MM.1S (cell line): ENCODE measurements at regions not wholly inside any gene's neighbourhood (a gene's known extent, or its start where the extent isn't known, plus 50 kb on each side); places are given as distances from the start of the nearest gene placed in this dataset.
"Not testable (repeated sequence)": the region's sequence is repeated elsewhere in the genome, so short reads cannot be mapped to it uniquely, and the experiment has no call there.

ENCODE experiments used
- DNase-seq: peaks from one replicate; pipeline ENCODE4 v3.0.0-alpha.2; 2015
- H2AFZ ChIP-seq: fragments of 300-600 bp; sonication (generic); 2 replicates; pipeline ENCODE4 v1.6.0; 2016; ENCODE audit warnings: antibody characterized with exemption, low read length
- H3F3A ChIP-seq: fragments of 300-600 bp; sonication (generic); 2 replicates; pipeline ENCODE4 v1.6.1; 2016; ENCODE audit warnings: mild to moderate bottlenecking, antibody characterized with exemption, low read length, moderate library complexity, mixed read lengths; ENCODE audit not compliant: insufficient read depth
- H3K27ac ChIP-seq: fragments of 300-600 bp; sonication (generic); 2 replicates; pipeline ENCODE4 v1.5.1; 2016; ENCODE audit warnings: mild to moderate bottlenecking, low read length
- H3K27me3 ChIP-seq: fragments of 300-600 bp; sonication (generic); replicated peaks from 2 replicates; pipeline ENCODE4 v1.6.0; 2016; ENCODE audit warnings: low read length; ENCODE audit not compliant: insufficient read depth
- H3K36me3 ChIP-seq: fragments of 300-600 bp; sonication (generic); replicated peaks from 2 replicates; pipeline ENCODE4 v1.6.1; 2016; ENCODE audit warnings: mild to moderate bottlenecking, low read length, mixed read lengths; ENCODE audit not compliant: insufficient read depth
- H3K4me1 ChIP-seq: fragments of 300-600 bp; sonication (generic); 2 replicates; pipeline ENCODE4 v1.6.1; 2016; ENCODE audit warnings: low read length, mixed read lengths
- H3K4me2 ChIP-seq: fragments of 300-600 bp; sonication (generic); 2 replicates; pipeline ENCODE4 v1.6.0; 2016; ENCODE audit warnings: low read depth, low read length
- H3K4me3 ChIP-seq: fragments of 300-600 bp; sonication (generic); 2 replicates; pipeline ENCODE4 v1.5.1; 2016; ENCODE audit warnings: low read length, mixed read lengths
- H3K79me2 ChIP-seq: fragments of 300-600 bp; sonication (generic); 2 replicates; pipeline ENCODE4 v1.6.1; 2016; ENCODE audit warnings: mixed run types, low read length, mixed read lengths
- H3K9ac ChIP-seq: fragments of 300-600 bp; sonication (generic); 2 replicates; pipeline ENCODE4 v1.6.1; 2016; ENCODE audit warnings: low read length, mixed read lengths
- H3K9me2 ChIP-seq: fragments of 300-600 bp; sonication (generic); replicated peaks from 2 replicates; pipeline ENCODE4 v1.6.1; 2016; ENCODE audit warnings: mild to moderate bottlenecking, low read length, mixed read lengths; ENCODE audit not compliant: insufficient read depth
- H3K9me3 ChIP-seq: fragments of 300-600 bp; sonication (generic); replicated peaks from 2 replicates; pipeline ENCODE4 v1.6.1; 2016; ENCODE audit warnings: mild to moderate bottlenecking, low read length, mixed read lengths; ENCODE audit not compliant: insufficient read depth
- H4K20me1 ChIP-seq: fragments of 300-600 bp; sonication (generic); 2 replicates; pipeline ENCODE4 v1.6.1; 2016; ENCODE audit warnings: mild to moderate bottlenecking, low read length, moderate library complexity, mixed read lengths; ENCODE audit not compliant: insufficient read depth
- CTCF ChIP-seq: fragments of 300-600 bp; sonication (generic); IDR thresholded peaks from 2 replicates; pipeline ENCODE4 v1.5.1; 2016; ENCODE audit warnings: antibody characterized with exemption, low read length, mixed read lengths
- EZH2 ChIP-seq: fragments of 300-600 bp; sonication (generic); optimal IDR thresholded peaks from 2 replicates; pipeline ENCODE3; 2017; ENCODE audit warnings: low read depth, mild to moderate bottlenecking, antibody characterized with exemption, low read length, mixed read lengths
- EZH2phosphoT487 ChIP-seq: fragments of 300-600 bp; sonication (generic); IDR thresholded peaks from 2 replicates; pipeline ENCODE4 v1.6.1; 2018; ENCODE audit warnings: antibody characterized with exemption, low read length

- H3K27ac ChIP-seq: no peak overlapping the region
- H3K9ac ChIP-seq: no peak overlapping the region
- no peak overlapping the region for H3K4me2 ChIP-seq
- H3F3A ChIP-seq: no peaks in the 10 kb centered on the region
- no peaks in the 10 kb centered on the region for H3K36me3 ChIP-seq
- no peaks in the 10 kb centered on the region for H3K79me2 ChIP-seq
- no peaks in the 10 kb centered on the region for H3K27me3 ChIP-seq
- no peak overlapping the region for H3K4me3 ChIP-seq
- H4K20me1 ChIP-seq: no peaks in the 10 kb centered on the region
- no peak overlapping the region for H2AFZ ChIP-seq
- H3K9me2 ChIP-seq: no peaks in the 10 kb centered on the region
- H3K4me1 ChIP-seq: no peaks in the 10 kb centered on the region
- H3K9me3 ChIP-seq: no peaks in the 10 kb centered on the region
- DNase-seq: no peak
- TF ChIP-seq EZH2phosphoT487 (no peak), CTCF (no peak), EZH2 (no peak)
Observed at GRCh38 chr18:60182223-60182622, 190.4 kb downstream of the MC4R start.

DNA sequence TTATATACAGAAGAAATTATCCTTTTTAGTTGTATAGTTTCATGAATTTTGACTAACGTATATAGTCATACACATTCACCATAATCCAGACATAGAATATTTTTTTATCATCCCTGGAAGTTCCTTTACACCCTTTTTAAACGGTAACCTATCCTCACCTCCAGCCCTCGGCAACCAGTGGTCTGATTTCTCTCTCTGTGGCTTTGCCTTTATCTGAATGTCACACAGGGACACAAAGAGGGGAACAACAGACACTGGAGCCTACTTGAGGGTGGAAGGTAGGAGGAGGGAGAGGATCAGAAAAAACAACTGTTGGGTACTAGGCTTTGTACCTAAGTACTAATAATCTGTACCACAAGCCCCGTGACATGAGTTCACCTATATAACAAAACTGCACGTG is 191.9 kb downstream of the MC4R start:
- TF ChIP-seq EZH2 (no peak), EZH2phosphoT487 (no peak)
- no peak overlapping the region for H3K9ac ChIP-seq
- no peak overlapping the region for H2AFZ ChIP-seq
- H4K20me1 ChIP-seq: no peaks in the 10 kb centered on the region
- H3K9me2 ChIP-seq: no peaks in the 10 kb centered on the region
- no peaks in the 10 kb centered on the region for H3K4me1 ChIP-seq
- no peaks in the 10 kb centered on the region for H3K79me2 ChIP-seq
- no peaks in the 10 kb centered on the region for H3K36me3 ChIP-seq
- no peaks in the 10 kb centered on the region for H3F3A ChIP-seq
- no peak overlapping the region for H3K4me3 ChIP-seq
- H3K4me2 ChIP-seq: no peak overlapping the region
- H3K9me3 ChIP-seq: no peaks in the 10 kb centered on the region
- no peaks in the 10 kb centered on the region for H3K27me3 ChIP-seq
- no peak overlapping the region for H3K27ac ChIP-seq
- no peak for DNase-seq

DNA sequence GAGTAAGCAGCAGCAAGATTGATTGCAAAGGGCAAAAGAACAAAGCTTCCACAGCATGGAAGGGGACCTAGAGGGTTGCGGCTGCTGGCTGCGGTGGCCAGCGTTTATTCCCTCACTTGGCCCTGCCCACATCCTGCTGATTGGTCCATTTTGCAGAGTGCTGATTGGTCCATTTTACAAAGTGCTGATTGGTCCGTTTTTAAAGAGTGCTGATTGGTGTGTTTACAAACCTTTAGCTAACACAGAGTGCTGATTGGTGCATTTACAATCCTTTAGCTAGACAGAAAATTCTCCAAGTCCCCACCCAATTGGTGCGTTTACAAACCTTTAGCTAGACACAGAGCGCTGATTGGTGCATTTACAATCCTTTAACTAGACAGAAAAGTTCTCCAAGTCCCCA is 194.4 kb downstream of the MC4R start:
- H3K9me2 ChIP-seq, H3K9ac ChIP-seq, H3K36me3 ChIP-seq, H3K27ac ChIP-seq, H3K79me2 ChIP-seq, H3F3A ChIP-seq, DNase-seq, H3K4me2 ChIP-seq, H3K27me3 ChIP-seq, H2AFZ ChIP-seq, H3K4me1 ChIP-seq, H3K9me3 ChIP-seq, H4K20me1 ChIP-seq, H3K4me3 ChIP-seq: not testable (repeated sequence)

DNA sequence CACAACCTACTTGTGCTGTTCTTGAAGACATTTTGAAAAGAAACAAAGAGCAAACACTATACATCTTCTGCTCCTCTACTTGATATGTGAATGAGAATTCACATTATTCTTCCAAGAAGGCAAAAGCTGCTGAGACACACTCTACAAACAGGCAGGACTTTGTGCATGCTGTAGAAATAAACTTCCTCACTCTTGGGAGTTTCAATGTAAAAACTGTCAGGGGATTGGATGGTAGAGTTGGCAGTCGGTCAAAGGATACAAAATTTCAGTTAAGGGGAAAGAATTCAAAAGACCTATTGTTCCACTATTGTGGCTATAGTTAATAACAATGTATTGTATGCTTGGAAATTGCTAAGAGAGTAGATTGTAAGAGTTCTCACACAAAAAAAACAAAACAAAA is 196.3 kb downstream of the MC4R start:
- Histone ChIP-seq H3K79me2 (no peaks in the 10 kb centered on the region), H3F3A (no peaks in the 10 kb centered on the region), H3K4me2 (no peak overlapping the region), H3K4me3 (no peak overlapping the region), H3K27ac (no peak overlapping the region), H3K9ac (no peak overlapping the region), H2AFZ (no peak overlapping the region), H3K9me3 (no peaks in the 10 kb centered on the region), H3K27me3 (no peaks in the 10 kb centered on the region), H3K36me3 (no peaks in the 10 kb centered on the region), H4K20me1 (no peaks in the 10 kb centered on the region), H3K9me2 (no peaks in the 10 kb centered on the region), H3K4me1 (no peaks in the 10 kb centered on the region)
- no peak for TF ChIP-seq EZH2
- TF ChIP-seq CTCF: no peak
- no peak for TF ChIP-seq EZH2phosphoT487
- no peak for DNase-seq
